ENCODE measurements at regions not wholly inside any gene's neighbourhood (a gene's known extent, or its start where the extent isn't known, plus 50 kb on each side); places are given as distances from the start of the nearest gene placed in this dataset.

DNA sequence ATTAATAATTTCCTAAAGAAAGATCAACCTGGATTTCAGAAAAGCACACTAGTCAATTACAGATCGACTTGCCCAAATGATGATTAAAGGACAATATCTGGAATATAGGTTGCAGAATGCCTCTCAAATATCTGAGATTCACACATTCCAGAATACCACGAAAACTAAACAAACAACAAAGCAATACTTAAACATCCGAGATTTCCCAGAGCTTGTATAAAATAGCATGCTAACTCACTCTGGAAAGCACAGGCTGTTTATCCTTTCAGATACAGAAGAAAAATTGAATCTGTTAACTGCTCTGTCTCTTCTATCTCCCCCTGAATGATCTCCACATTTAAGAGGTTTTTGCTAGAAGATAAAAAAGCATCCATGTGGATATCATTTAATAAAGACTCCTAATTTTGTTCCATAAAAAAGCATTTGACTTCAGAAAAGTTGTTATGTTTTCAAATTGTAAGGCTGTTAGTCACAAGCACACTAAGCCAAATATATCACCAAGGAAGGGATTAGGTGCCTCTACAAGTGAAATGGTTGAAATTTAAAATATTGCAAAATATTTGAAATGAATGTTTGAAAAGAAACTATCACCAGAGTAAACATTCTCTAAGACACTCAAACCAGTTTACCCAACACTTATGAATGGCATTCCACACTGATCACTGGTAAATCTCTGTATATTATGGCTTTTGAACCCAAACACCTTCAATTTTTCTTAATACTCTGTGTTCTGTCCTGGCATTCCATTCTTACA lies 865.1 kb upstream of the ADAMTS5 start:
- no peak for DNase-seq

DNA sequence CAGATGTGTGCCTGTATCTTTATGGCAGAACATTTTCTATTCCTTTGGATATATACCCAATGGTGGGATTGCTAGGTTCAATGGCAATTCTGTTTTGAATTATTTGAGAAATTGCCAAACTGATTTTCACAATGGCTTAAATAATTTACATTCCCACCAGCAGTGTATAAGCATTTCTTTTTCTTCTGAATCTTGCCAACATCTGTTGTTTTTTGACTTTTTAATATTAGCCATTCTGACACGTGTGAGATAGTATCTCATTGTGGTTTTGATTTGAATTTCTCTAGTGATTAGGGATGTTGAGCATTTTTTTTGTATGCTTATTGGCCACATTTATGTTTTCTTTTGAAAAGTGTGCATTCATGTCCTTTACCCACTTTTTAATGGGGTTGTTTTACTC lies 864.3 kb upstream of the ADAMTS5 start:
- no peak for DNase-seq

DNA sequence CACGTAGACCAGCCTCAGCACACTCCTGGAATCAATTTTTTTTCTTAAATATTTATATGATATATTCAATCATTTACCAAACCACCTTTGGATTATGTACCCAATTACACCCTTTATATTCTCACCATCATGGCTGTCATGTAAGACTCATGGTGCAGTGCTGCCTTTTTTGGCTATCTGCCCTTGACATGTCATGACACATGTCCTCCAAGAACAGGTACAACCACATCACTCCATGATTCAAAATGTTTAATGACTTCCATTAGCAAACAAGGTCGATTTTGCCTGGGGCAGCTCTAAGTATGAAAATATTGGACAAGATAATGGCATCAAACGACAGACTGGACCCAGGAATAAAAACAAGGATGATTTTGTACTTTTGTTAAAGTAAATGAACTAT lies 861.1 kb upstream of the ADAMTS5 start:
- DNase-seq: no peak

DNA sequence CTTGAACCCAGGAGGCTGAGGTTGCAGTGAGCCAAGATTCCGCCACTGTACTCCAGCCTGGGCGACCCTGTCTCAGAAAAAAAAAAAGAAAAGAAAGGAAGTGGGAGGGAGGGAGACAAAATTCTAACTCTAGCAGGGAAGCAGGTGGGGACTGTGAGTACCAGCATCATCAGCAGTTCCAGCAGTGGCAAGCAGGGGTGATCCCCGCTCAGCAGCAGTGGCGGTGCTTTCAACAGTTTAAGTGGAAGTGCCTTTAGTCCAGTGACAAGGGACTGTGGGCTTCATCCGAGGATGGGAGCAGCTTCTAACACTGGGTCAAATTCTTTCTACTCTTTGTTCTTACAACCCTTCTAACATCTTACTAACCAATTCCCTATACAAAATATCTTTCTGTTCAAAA lies 858.1 kb upstream of the ADAMTS5 start:
- no peak for DNase-seq

DNA sequence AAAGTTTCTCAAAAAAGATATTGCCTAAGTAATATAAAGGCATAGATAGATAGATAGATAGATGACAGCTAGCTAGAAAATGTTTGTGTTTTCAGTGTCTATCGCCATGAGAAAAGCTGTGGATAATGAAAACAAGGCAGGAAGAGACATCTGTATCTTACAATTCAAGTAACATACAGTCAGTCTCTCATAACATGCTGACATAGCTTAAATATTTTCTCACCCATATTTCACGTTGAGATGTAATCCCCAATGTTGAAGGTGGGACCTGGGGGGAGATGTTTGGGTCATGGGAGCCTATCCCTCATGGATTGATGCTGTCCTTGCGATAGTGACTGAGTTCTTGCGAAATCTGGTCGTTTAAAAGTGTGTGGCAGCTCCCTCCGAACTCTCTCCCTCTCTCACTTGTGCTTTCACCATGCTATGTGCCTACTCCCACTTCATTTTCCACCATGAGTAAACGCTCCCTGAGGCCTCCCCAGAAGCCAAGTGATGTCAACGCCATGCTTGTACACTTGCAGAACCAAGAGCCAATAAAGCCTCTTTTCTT lies 856.8 kb upstream of the ADAMTS5 start:
- no peak for DNase-seq

DNA sequence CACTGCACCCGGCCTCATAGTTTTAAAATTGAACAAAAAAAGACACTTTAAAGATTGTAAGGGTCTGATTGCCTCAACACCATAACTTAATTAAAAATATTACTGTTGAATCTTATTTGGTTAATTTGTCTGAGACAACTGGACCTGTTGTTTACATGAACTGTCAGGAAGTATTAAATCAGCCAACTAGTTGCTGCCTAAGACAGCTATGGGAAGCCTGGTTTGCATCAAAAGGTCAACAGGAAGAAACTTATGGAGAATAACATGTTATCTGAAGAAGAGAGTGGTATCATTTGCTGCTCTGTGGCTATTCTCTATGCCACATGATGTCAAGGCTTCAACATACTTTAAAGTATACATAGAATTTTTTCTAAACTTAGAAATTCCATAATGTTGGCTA lies 853.5 kb upstream of the ADAMTS5 start:
- DNase-seq: no peak

DNA sequence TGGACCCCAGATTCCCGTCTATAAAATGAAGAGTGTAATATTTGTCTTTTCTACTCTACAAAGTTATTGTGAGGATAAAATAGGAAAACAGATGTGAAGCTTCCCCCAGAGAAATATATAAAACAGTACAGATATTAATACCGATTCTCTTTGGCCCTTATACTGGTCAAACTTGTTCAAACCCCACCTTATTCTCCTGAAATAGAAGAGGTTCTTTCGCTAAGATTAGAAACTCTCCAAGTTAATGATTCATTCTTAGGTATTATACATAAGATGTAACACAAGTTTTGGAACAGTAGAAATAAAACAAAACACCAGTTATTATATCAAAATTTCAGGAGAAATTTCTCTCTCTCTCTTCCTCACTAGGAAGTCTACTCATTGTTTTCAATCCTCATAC lies 852.4 kb upstream of the ADAMTS5 start:
- DNase-seq: no peak

DNA sequence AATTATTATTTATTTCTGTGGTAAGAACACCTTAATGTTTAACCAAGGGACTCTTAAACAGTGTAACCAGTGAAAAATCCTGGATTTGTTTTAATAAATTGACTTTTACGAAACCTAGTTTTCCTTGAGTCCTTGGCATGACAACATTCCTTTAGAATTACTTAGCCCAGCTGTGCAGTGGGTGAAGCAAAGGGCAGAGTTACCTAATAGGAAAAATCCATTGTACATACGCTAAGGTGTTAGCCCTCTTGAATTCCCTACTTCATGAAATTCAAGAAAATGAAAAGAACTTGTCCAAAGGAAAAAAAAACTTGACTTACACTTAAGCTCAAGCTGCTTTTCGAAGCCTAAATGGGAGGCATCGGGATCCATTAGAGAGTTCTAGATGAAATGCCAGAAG lies 852.0 kb upstream of the ADAMTS5 start:
- no peak for DNase-seq

DNA sequence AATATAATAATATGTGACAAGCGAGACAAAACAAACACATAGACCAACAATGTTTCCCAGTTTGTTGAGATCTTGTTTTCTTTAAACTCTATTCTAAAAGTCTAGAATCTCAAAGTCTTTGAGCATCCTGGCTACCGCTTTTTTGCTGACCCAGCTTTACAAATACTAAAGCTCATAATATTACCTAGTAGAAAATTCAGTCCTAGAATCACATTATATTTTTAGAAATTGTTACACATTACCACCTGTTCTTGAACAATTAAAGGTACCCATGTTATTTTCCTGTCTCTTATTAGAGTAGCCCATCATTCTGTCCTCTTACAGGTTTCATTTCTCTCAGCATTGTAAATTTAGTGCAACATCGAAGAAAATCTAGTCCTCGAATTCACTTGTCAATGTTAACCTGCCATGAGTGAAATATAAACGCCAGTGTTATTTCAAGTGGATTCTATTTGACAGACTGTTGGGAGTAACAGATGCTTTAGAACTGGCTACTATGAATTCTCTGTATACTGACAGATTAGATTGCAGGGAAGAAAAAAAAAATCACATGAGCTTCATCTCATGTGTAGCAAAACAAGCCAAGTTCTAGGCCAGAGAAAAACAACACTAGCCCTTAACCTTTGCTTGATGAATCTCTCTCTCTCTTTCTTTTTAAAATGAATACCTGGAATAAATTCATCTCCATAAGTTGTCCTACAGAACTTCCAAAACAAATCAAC lies 851.2 kb upstream of the ADAMTS5 start:
- DNase-seq: no peak

DNA sequence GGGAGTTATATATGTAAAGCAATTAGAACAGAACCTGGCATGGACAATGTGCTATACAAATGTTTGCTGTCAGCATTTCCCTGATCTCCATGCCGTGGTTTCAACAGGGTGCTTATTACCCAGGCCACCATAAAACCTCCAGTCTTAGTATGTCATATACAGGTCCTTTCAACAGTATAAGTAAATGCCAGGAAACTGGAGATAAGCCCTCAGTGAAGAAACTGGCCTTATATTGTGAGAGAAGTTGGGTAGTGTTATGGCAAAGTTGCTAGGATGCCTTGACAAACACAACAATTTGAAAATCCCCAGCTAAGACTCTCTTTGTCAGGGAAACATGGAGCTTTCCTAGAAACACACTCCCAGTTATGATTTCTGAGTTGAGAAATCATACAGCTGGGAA lies 850.2 kb upstream of the ADAMTS5 start:
- no peak for DNase-seq

DNA sequence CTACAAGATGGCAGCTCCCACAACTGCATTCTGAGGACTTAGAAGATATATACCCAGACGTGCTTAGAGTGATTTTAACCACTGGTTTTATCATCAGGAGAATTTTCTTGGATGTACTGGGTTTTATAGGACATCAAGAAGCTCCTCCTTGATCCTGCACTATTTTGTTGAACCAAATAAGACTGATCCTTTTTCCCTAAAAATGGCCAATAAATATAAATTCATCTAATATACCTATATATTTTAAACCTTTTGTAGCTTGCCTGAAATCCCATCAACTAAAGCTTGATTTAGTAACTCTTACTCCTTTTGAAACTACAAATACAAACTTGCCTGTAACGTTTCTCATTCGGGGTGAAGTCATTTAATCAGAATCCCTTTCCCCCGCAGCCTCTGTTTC lies 849.4 kb upstream of the ADAMTS5 start:
- DNase-seq: no peak

DNA sequence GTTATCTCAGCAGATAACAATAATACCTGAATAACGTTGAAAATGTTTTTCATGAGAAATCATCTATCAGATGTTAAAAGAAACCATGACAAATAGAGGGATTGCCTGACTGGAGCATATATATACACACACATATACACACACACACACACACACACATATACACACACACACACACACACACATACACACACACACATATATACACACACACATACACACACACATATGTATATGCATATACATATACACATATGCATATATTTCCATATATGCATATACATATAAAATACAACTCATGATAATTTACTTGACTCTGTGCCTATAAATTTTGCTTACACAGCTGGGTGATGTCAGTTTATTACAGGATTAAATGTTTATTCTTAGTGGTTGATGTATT lies 847.3 kb upstream of the ADAMTS5 start:
- DNase-seq: no peak

DNA sequence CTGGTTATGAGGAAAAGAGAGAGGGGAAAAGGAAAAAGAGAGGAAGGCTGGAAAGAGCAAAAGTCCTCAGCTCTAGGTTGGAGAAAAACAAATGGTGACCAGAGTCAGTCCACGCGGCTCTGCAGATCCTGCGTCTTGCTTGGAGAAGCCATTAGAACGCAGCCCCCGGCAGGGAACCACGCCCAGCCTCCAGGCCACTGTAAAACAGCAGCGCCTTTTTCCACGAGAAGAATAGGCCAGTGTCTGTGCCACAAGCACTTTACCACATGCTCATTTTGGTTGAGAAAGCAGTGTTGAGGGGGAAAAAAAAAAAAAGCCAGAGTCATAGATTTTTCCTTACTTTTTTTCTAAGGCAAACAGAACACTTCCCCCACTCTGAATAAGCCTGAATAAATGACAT lies 846.9 kb upstream of the ADAMTS5 start:
- DNase-seq: no peak

DNA sequence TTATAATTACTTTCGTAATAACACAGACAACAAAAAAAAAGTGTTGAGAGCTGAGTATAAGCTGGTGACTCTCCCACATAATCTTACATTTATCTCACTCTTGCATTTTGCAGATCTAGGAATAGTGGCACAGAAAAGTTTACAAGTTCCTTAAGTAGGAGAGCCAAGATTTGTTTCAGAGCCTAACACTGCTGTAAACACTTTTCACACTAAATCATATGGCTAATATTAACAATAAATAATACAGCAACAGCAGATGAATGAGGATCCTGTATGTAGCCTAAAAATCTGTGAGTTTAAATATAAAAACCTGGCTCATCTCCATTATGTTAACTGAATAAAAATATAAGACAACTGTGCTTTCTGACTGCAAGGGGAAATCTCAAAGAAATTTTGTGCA lies 846.5 kb upstream of the ADAMTS5 start:
- no peak for DNase-seq

DNA sequence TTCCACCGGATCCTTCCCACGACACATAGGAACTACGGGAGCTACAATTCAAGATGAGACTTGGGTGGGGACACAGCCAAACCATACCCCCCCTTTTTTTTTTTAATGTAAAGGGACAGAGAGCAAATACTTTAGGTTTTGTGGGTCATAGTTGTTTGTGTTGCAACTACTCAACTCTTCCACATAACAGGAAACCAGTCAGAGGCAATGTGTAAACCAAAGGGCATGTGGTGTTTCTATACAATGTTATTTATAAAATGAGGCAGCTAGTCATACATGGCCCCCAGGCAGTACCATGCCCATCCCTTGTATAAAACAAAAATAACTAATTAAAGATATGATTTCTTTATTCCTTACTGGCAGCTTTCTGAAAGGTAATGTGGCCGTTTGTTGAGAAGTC lies 845.4 kb upstream of the ADAMTS5 start:
- no peak for DNase-seq

DNA sequence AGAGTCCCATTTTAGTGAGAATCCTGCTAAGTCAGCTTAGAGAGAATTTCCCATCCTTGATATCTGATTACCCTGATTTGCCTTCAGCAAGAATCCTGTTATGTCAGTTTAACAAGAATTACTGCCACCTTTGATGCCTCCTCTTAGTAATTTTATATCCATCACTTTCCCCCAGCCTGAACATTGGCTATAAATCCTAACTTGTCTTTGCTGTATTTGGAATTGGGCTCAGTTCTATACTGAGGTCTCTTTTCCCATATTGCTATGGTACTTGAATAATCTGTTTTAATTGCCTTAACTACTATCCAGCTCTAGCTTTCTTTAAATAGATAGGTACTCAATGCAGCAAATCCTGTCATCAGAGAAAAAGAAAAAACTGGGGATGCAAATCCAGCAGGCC lies 842.0 kb upstream of the ADAMTS5 start:
- no peak for DNase-seq

DNA sequence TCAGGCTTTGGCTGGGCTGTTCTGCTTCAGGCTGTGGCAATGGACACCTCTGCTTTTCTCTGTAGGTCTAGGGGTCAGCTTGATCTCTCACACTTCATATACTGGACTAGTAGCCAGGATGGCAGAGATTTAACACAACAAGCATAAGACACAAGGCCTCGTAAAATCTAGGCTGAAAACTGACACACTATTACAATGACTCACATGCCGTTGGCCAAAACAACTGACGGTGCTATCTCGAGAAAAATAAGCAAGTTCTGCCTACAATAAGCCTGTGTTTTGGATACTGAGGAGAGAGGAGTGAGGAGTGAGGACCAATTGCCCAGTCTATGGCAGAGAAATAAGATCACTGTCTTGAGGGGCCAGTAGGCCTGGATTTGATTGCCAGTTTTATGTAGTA lies 840.7 kb upstream of the ADAMTS5 start:
- no peak for DNase-seq

DNA sequence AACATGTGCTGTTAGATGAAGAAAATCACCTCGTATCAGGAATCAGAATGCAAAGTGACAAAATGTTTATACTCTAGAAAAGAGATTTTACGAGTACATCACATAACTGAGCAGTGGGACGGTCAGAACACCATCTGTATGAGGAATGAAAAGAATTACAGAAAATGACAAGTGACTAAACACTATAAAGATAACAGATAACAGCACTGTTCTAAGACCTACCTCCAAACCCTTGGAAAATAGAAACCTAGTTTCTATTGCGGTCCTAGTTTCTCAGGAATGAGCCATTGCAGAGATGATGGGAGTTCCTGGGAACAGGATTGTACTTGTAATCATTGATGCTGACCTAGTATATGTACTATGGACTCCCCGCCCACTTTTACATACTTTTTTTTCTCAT lies 839.4 kb upstream of the ADAMTS5 start:
- no peak for DNase-seq

DNA sequence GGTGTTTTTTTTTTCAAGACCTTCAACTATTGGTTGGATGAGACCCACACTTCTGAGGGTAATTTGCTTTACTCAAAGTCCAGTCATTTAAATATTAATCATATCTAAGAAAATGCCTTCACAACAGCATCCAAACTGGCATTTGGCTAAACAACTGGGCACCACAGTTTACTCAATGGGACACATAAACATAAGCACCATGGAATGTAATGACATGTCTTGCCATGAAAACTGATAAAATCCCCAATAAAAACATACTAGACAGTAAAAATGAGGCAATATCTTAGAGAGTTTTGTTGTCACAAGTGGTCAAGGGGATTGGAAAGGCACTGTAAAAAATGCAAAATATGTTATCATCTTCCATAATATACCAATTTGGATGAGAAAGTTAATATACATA lies 838.8 kb upstream of the ADAMTS5 start:
- no peak for DNase-seq

DNA sequence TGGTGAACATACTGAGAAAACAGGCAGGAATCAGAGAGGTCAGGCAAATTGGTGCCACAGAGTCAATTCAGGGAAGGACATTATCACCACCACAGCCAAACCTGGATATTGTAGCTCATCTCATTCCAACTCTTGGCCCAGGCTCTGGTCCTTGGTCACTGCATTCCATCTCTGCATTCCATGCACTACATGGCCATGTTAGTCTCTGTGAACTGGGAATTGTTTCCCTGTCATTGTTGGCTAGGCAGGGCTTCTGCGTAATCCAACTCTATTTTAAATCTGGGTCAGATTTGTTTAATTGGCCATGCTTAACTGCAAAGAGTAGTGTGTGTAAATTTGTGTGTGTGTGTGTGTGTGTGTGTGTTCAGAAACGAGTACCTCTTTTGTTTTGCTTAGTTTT lies 837.6 kb upstream of the ADAMTS5 start:
- no peak for DNase-seq

DNA sequence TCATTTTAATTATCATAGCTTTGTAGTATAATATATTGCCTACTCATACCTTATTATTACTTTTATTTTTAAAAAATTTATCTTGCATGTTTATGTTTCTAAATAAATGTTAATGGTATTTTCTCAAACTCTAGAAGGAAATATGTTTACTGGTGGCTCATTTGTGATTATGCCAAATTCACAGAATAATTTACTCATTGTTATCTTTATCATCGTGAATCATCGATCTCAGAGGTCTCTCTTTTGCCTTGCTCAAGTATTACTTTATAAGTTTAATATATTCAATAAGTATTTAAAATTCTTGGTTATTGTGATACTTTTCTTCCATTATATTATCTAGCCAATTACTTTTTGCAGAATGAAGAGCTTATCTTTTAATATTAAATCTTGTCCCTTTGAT lies 836.7 kb upstream of the ADAMTS5 start:
- DNase-seq: no peak

DNA sequence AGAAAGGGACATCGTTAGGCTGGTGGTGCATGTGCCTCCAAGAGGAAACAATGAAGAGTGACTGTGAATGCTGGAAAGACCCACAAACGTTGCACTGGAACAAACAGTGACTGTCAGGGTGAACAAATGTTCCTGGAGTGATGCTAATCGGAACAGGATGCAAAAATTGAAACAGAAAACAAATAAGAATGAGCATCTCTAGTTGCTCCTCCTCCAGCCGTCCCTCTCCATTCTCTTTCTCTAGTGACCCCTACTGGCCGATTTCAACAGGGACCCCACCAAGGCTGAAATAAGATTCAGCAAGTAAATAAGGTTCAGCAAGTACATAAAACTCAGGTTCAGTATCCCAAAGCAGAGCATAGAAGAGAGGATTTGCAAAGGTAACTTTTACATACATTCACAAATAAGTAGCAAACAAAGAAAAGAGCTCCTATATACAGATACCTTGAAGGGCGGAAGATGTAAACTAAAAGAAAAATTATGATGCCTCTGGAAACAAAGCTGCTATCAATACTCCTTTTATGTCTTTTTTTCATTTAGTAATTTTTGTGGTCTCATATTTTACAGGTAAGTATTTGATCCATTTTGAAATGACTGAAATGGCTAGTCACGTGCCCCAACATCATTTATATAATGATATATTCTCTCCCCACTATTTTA lies 836.1 kb upstream of the ADAMTS5 start:
- DNase-seq: no peak

DNA sequence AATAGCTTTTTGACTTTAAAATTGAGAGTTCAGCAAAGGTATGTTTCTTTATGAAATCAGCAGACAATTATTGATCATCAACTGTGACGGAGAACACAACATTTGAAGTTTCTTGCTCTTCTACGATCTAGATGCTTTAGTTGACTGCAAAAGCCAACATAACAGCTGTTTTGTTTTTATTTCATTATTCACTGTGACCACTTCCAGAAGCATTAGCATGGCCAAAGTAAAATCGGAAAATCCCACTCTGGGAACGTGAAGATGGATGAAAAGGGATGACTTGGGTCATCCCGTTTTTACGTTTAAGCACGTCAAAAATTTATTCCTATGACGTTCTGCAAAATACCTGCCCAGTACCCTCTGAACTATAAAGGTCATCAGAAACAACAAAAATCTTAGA lies 833.0 kb upstream of the ADAMTS5 start:
- no peak for DNase-seq

DNA sequence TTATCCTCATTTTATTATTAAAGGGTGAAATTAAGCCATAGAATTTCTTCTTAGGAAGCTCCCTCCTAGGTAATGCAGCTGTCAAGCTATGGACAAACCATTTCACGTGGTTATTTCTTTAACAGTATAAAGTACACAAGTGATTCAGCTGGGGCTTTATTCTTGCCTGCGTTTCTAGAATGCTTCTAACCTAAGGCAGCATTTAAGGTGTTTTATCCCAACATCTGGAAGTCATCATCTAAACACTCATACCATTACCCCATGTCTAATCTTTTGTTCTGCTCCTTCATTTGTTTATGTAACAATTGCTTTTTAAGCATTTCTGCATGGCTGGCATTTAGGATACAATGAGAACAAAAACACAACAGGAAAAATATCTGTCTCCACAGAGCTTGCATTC lies 829.2 kb upstream of the ADAMTS5 start:
- DNase-seq: no peak
